Esophagus muscularis mucosa (tissue), 4 donors: ENCODE measurements at regions not wholly inside any gene's neighbourhood (a gene's known extent, or its start where the extent isn't known, plus 50 kb on each side); places are given as distances from the start of the nearest gene placed in this dataset.
"Not testable (repeated sequence)": the region's sequence is repeated elsewhere in the genome, so short reads cannot be mapped to it uniquely, and the experiment has no call there.

Experiments
- DNase-seq: peaks from one replicate; pipeline ENCODE4 v3.0.0-alpha.2; 2017; ENCODE audit errors: extremely low spot score
- H3K27ac ChIP-seq, 4 donors: fragments of 200-600 bp; sonication (generic); replicated peaks in 1 of 4; 1 replicate in 3 of 4; 2 replicates in 1 of 4; pipeline ENCODE4 v1.5.1; 2016 to 2019; ENCODE audit warnings: mild to moderate bottlenecking in 1 of 4
- H3K27me3 ChIP-seq, 4 donors: fragments of 200-600 bp; sonication (generic); one replicate each; pipeline versions ENCODE4 v1.5.1 to v1.6.0; 2016 to 2019
- H3K36me3 ChIP-seq, 4 donors: fragments of 200-600 bp; sonication (generic); one replicate each; pipeline ENCODE4 v1.5.1; 2016 to 2019
- H3K4me1 ChIP-seq, 4 donors: fragments of 200-600 bp; sonication (generic); one replicate each; pipeline ENCODE4 v1.5.1; 2016 to 2019
- H3K4me3 ChIP-seq, 4 donors: fragments of 200-600 bp; sonication (generic); 1 replicate in 2 of 4; 2 replicates in 2 of 4; pipeline ENCODE4 v1.5.1; 2016 to 2019; ENCODE audit warnings: mild to moderate bottlenecking in 4 of 4, moderate library complexity in 1 of 4
- H3K9me3 ChIP-seq, 4 donors: fragments of 200-600 bp; sonication (generic); 1 replicate in 3 of 4; 2 replicates in 1 of 4; pipeline ENCODE4 v1.5.1; 2016 to 2019
- CTCF ChIP-seq, 3 experiments: fragments of 200-600 bp in 2 of 3; fragments of 450-650 bp in 1 of 3; sonication (generic) in 2 of 3; IDR thresholded peaks; one replicate each; pipeline ENCODE4 v1.5.1; 2017 to 2019; ENCODE audit warnings: antibody characterized with exemption in 3 of 3, mild to moderate bottlenecking in 2 of 3, moderate library complexity in 1 of 3
- EP300 ChIP-seq: sonication (generic); formaldehyde crosslinking; IDR thresholded peaks from one replicate; pipeline ENCODE4 v1.6.1; 2017; ENCODE audit warnings: antibody characterized with exemption
- POLR2A ChIP-seq: fragments of 450-650 bp; IDR thresholded peaks from one replicate; pipeline ENCODE4 v1.6.1; 2017; ENCODE audit warnings: antibody characterized with exemption, moderate library complexity, mild to moderate bottlenecking, low read depth
- POLR2AphosphoS5 ChIP-seq, 2 donors: sonication (generic); formaldehyde crosslinking; IDR thresholded peaks; one replicate each; pipeline ENCODE4 v1.6.1; 2017; ENCODE audit warnings: antibody characterized with exemption in 2 of 2
- WGBS: methylation state at CpG from one replicate; pipeline ENCODE4 v1.1.5; 2018; 5-methylcytosine and 5-hydroxymethylcytosine counted together
- intact Hi-C: fragments of 100-400 bp; cut with DNase I; formaldehyde crosslinking; loops from one replicate; pipeline ENCODE4 v1.15.1; 2023

- Histone ChIP-seq H3K4me1 (no peaks in the 10 kb centered on the region), H3K36me3 (no peaks in the 10 kb centered on the region), H3K27ac (no peak overlapping the region), H3K4me3 (no peak overlapping the region), H3K27me3 (no peaks in the 10 kb centered on the region), H3K9me3 (peaks cover 0 to 6% (median 0%) of the 10 kb centered on the region in 4 donors)
- TF ChIP-seq POLR2A (no peak), POLR2AphosphoS5 (IDR thresholded peaks at IDR 0.05) (no peak), EP300 (no peak), CTCF (IDR thresholded peaks at IDR 0.05) (no peak)
- intact Hi-C loops: no loop called here
- DNase-seq: no peak
- 50% methylated on average over 1 of the region's 1 CpG for WGBS
Measured at GRCh38 chr14:78048120-78048519, 122.1 kb upstream of the NRXN3 start.

- intact Hi-C loops, H3K27me3 ChIP-seq, H3K9me3 ChIP-seq, H3K4me1 ChIP-seq, H3K27ac ChIP-seq, H3K4me3 ChIP-seq, H3K36me3 ChIP-seq: not testable (repeated sequence)
- 93% methylated on average over 2 of the region's 2 CpGs for WGBS
- DNase-seq: peak; percentile 31
Measured at GRCh38 chr14:78056890-78057289, 113.3 kb upstream of the NRXN3 start.

DNA sequence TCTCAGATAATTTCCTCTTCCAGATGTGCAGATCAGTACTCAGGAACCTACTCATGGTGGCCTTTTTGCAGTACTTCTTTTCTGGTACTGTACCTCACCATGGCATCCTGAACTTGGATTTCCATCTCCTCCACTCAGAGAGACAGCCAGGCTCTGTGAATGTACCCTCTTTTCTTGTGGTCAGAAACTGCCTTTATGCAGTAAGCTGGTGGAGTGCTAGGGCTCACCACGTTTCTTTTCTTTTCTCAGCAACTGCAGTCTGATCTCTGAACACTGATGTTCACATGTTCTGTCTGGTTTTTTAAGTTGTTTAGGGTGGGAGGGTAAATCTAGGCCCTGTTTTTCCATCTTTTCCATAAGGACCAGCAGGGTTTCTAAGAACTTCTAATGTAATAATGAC is 99.8 kb upstream of the NRXN3 start:
- WGBS: 38% methylated on average over 1 of the region's 1 CpG
- H3K27me3 ChIP-seq: no peaks in the 10 kb centered on the region
- no peak overlapping the region for H3K27ac ChIP-seq
- H3K36me3 ChIP-seq: no peaks in the 10 kb centered on the region
- H3K9me3 ChIP-seq: no peaks in the 10 kb centered on the region
- TF ChIP-seq POLR2A: no peak
- TF ChIP-seq POLR2AphosphoS5 (IDR thresholded peaks at IDR 0.05): no peak
- TF ChIP-seq CTCF (IDR thresholded peaks at IDR 0.05): no peak
- no peak for TF ChIP-seq EP300
- no peaks in the 10 kb centered on the region for H3K4me1 ChIP-seq
- H3K4me3 ChIP-seq: no peak overlapping the region
- intact Hi-C loops: no loop called here
- no peak for DNase-seq

GRCh38 chr14:78071016-78071549 is 99.1 kb upstream of the NRXN3 start:
- Histone ChIP-seq H3K27me3 (no peaks in the 10 kb centered on the region), H3K36me3 (no peaks in the 10 kb centered on the region), H3K27ac (no peak overlapping the region), H3K4me3 (no peak overlapping the region), H3K9me3 (no peaks in the 10 kb centered on the region), H3K4me1 (no peaks in the 10 kb centered on the region)
- WGBS: 91% methylated on average over 3 of the region's 3 CpGs
- no peak for TF ChIP-seq POLR2A
- no peak for TF ChIP-seq CTCF (IDR thresholded peaks at IDR 0.05)
- TF ChIP-seq EP300: no peak
- TF ChIP-seq POLR2AphosphoS5 (IDR thresholded peaks at IDR 0.05): no peak
- DNase-seq: no peak
- intact Hi-C loops: no loop called here

- WGBS: 68% methylated on average over 5 of the region's 5 CpGs
Measured at GRCh38 chr14:78073028-78073427, 97.1 kb upstream of the NRXN3 start.

More at GRCh38 chr14:78073028-78073427, 97.1 kb upstream of the NRXN3 start:
- TF ChIP-seq POLR2A: no peak
- TF ChIP-seq POLR2AphosphoS5 (IDR thresholded peaks at IDR 0.05): no peak
- no peak for TF ChIP-seq EP300
- no peak for TF ChIP-seq CTCF (IDR thresholded peaks at IDR 0.05)
- Histone ChIP-seq H3K36me3 (no peaks in the 10 kb centered on the region), H3K27ac (no peak overlapping the region), H3K9me3 (no peaks in the 10 kb centered on the region), H3K4me3 (no peak overlapping the region), H3K27me3 (no peaks in the 10 kb centered on the region), H3K4me1 (no peaks in the 10 kb centered on the region)
- DNase-seq: no peak
- intact Hi-C loops: no loop called here
